HG02840 (cell line): ENCODE measurements at regions not wholly inside any gene's neighbourhood (a gene's known extent, or its start where the extent isn't known, plus 50 kb on each side); places are given as distances from the start of the nearest gene placed in this dataset.
"Not testable (repeated sequence)": the region's sequence is repeated elsewhere in the genome, so short reads cannot be mapped to it uniquely, and the experiment has no call there.

Experiments
- ATAC-seq: cut with Tn5 transposase; IDR thresholded peaks from one replicate; pipeline ENCODE4 v1.9.1; 2021; ENCODE audit warnings: mild to moderate bottlenecking, moderate library complexity, moderate number of reproducible peaks; ENCODE audit not compliant: unreplicated experiment, low FRiP score

DNA sequence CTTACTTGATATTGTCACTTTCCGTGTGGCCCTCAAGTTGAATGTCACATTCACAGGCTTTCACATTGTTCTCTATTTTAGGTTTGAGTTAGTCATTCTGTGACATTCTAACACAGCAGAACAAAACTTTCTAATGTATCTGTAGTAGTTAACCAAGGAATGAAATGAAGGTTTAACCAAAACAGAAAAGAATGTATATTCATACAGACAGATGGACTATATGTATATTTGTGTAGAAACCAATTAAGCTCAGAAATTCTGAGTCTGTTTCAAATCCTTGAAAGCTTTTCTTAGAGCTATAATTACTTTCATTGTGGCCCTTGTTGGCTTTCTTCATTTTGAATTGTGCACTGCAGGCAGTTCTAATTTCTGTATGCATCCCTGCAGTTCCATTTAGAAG lies 654.7 kb downstream of the LRRC70 start:
- no peak for ATAC-seq

DNA sequence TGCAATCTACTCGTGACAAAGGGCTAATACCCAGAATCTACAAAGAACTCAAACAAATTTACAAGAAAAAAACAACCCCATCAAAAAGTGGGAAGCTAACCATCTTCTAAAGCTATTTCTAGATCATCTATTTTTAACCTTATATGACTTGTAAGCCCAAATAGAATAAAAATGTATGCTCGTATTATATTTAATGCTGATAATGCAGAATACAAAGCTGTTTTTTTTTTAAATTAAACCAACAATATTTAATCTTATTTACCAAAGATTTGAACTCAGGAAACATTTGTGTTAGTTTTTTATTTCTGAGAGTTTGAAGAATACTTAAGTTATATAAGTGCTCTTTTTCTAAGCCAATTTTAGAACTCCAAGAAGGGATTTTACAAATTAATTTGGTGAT lies 652.1 kb downstream of the LRRC70 start:
- ATAC-seq = no peak

DNA sequence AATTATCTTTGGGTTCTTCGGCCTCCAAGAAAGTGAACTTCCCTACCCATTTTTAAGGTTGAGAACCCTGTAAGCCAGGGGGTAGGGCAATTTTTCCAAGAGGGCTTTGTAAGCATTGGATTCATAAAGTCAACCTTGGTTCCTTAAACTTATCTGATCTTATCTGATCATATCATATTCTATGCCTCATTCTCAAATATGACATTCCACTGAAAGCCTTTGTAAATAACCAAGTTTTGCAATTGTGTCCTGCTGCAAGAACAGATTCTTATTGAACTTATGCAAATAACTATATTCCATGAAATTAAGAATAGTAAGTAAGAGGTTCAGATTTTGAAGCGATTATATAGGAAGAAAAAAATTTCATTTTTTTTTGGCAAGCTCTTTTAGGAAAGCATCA lies 649.5 kb downstream of the LRRC70 start:
- ATAC-seq = no peak

DNA sequence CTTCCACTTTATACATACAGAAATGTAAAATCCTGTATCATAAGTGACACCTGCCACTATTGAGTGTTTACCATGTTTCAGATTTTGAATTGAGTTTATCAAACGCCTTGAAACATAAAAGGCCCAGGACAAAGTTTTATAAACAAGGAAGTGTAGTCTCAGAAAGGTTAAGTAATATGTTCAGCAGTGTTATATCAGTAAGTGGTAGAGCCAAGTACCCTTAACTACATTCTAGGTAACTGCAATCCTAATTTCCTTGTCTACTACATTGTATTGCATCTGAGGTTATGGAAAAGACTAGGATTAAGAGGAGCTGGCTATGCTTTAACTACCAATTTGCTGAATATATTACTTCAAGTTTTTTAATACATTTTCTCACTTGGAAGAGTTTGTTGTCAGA lies 641.6 kb downstream of the LRRC70 start:
- no peak for ATAC-seq

GRCh38 chr5:63217422-63217821 lies 638.8 kb downstream of the LRRC70 start:
- ATAC-seq = no peak

- no peak for ATAC-seq
These were observed 634.6 kb downstream of the LRRC70 start for GRCh38 chr5:63213256-63213655.

- no peak for ATAC-seq
These were observed 633.0 kb downstream of the LRRC70 start for GRCh38 chr5:63211448-63212132.

DNA sequence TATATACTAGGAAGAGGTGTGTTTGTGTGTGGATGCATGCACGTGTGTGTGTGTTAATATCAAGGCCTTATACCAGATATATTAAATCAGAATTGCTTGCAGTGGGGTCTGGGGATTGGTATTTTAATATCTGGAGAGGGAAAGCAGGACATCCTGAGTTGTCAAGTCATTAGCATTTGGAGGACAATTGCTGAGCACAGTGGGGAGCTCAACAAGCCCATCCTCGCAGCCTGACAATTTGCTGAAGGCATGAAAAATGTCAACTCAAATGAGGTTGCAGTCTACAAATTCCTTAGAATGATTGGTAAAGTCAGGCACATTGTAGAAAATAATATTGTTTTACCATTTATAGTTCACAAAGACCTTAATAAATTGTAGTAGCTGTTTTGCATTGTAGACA lies 627.4 kb downstream of the LRRC70 start:
- ATAC-seq = no peak

GRCh38 chr5:63201738-63202137 lies 623.1 kb downstream of the LRRC70 start:
- no peak for ATAC-seq

DNA sequence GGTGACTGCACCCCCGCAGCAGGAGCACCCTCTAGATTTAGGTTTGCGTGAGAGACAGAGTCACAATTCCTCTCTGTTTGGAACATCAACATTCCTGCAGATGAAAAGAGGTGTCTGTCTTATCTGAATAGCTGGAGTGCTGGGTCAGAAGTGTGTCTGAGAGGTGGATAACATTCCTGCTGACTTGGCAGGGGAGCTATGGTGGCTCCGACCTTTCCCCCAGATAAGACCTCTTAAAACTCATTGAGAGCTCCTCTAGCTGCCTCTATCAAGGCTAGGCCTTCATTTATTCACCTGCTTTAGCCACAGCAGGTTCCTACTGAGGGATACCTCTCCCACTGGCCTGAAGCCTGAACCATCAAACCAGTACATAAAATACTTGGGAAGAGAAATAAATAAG lies 615.5 kb downstream of the LRRC70 start:
- no peak for ATAC-seq

DNA sequence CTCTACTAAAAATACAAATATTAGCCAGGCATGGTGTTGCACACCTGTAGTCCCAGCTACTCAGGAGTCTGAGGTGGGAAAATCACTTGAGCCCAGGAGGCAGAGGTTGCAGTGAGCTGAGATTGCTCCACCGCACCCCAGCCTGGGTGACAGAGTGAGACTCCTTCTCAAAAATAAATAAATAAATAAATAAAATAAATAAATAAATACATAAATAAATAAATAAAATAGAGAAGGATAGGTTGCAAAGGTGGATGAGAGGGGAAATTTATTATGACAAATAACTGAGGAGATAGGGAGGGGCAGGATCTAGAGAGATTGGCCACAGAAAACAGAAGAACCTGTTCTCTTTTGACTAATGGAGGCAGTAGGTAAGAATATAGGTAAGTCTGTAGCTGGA lies 601.6 kb downstream of the LRRC70 start:
- ATAC-seq = not testable (repeated sequence)

DNA sequence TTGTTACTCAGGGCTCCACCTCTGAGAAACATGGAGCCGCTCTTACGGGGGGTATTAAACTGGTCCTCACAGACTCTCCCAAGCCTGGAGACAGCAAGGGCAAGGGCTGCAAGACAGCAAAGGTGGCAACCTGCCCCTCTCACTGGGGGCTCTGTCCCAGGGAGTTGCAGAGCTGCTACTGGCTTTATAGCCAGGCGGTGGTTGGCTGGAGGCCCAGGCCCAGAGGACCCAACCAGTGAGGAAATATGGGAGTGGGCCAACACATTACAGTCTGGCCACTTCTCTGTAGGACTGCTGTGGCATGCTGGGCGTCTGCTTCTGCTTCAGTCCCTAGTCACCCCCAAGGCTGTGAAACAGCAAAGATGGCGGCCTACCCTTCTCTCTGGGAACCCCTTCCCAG lies 597.2 kb downstream of the LRRC70 start:
- ATAC-seq = no peak

DNA sequence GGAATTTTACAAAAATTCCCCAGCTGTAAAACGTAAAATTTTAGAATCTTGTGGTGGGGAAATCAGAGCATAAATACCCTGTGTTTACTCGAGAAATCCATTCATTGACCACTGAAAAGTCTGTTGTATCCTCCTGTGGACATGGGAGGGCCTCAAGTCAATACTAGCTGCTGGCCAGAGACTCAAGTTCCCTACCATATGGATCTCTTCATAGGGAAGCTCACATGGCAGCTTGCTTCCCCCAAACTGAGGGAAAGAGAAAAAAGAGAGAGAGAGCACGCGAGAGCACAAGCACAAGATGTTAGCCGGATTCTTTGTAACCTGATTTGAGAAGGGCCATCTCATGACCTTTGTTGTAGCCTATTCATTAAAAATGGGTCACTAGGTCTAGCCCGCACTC lies 591.9 kb downstream of the LRRC70 start:
- ATAC-seq = no peak

DNA sequence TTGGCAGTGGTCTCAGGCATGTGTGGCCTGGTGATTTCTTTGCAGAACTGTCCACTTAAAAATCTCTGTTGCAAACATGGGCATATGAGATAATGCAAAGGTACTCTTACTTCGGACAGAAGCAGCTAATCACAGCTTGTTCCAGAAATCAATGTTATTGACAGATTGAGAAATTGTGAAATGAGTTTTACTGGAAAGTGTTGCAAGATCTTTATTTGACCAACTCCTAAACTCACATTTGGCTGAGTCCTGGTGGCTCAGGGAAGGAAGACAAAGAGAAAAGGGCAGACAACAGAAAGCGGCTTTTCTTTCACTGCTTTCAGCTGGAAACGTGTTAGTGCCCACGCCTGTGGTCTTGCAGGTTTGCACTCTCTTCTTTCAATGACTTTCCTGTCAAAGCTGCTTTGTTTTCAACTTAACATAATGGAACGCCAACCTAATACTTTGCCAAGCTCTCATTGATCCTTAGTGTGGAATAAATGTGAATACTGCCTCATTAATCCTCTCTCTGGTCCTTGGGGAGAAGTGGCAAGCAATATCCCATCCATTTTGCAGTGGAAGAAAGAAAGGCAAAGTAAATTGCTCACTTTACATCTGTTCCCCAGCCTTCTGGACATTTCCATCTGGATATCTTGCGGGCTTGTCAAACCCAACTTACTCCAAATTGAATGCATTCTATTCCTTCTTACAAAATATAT lies 586.4 kb downstream of the LRRC70 start:
- ATAC-seq = no peak

- ATAC-seq = no peak
These were observed 585.7 kb downstream of the LRRC70 start for GRCh38 chr5:63164339-63164738.

DNA sequence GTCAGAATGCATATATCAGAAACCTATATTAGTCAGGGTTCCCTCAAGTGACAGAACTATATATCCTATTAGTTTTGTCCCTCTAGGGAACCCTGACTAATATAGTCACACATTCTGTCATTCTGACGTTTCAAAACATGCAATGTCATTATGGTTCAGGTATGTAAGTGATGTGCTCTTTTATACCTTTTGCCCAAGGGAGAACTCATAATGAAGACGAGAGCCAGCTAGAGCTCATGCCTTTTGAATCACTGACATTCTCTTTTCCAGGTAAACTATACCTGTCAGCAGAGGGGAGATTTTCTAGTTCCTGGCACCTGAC lies 576.7 kb downstream of the LRRC70 start:
- no peak for ATAC-seq

GRCh38 chr5:63154476-63155309 lies 576.1 kb downstream of the LRRC70 start:
- no peak for ATAC-seq

- no peak for ATAC-seq
These were observed 574.3 kb downstream of the LRRC70 start for GRCh38 chr5:63152871-63153270.

DNA sequence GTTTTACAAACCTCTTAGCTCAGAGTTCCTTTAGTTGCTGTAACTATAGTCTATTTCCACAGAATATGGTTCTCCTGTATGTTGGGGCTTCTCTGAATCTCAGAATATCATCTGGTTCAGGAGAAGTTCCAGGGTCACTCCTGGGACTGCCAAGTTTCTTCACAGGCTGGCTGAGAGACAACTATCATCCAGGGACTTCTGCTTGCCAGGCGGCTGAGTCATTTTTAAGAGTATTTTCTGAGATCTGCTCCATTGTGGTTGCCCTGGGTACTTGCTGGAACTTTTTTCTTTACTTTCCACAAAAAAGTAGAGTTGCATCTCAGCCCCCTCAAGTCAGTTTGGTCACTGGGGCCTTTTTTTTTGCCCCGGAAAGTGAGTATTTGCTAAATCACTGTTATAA lies 566.5 kb downstream of the LRRC70 start:
- ATAC-seq = no peak

DNA sequence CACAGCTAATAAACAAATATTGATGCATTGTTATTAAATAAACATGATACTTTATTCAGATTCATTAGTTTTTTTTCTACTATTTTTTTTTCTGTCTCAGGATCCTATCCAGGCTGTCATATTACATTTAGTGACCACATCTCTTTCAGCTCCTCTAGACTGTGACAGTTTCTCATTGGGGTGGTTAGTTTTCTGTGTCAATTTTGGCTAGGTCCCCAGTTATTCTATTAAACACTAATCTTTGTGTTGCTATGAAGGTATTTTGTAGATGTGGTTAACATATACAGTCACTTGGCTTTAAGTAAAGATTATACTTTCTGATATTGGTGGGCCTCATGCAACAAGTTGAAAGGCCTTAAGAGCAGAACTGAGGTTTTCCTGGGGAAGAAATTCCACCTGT lies 563.0 kb downstream of the LRRC70 start:
- no peak for ATAC-seq

GRCh38 chr5:63135291-63135690 lies 556.7 kb downstream of the LRRC70 start:
- no peak for ATAC-seq
